RWPE1 (cell line): ENCODE measurements at regions not wholly inside any gene's neighbourhood (a gene's known extent, or its start where the extent isn't known, plus 50 kb on each side); places are given as distances from the start of the nearest gene placed in this dataset.

ENCODE experiments used
- CTCF ChIA-PET: fragments of 350-600 bp; sonication (Branson Sonifier 250); formaldehyde crosslinking; extraction: SDS; loops from one replicate; lab custom pipeline; 2021; lab: Yijun Ruan, JAX
- POLR2A ChIA-PET: fragments of 400-600 bp; formaldehyde crosslinking; extraction: SDS; loops from one replicate; lab custom pipeline; 2020; ENCODE audit warnings: antibody characterized with exemption; ENCODE audit not compliant: low non-redundant PET; lab: Yijun Ruan, JAX
- DNase-seq: peaks from one replicate; pipeline ENCODE4 v3.0.0; 2012; ENCODE audit warnings: low spot score
- H3K27ac ChIP-seq: fragments of 450-650 bp; 2 replicates; pipeline ENCODE4 v1.5.1; 2017
- TF ChIP-seq, protein P1 (sequence below): fragments of 450-650 bp; conservative IDR thresholded peaks from 2 replicates; pipeline ENCODE4 v1.5.1; 2017; ENCODE audit warnings: low read depth, mild to moderate bottlenecking

DNA sequence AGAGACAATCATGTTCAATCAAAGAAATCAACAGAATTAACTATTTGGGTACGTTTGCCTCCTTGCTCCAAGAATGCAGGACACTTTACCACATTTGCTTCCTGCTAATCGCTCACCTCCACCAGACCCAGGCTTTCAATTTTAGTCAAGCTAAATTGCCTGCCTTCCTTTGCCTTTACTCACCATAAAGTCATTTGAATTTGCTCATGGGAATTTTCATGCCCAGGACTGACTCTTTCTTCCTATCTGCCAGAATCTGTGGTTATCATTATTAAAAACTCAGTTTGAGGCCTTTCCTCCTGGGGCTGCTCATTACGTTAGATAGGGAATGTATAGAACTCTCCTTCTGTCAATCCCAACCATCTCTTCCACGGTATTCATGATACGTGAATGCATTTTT, 1935.3 kb upstream of the WWC1 start:
- ChIA-PET CTCF (no interaction called here), POLR2A (no interaction called here)
- H3K27ac ChIP-seq: no peak overlapping the region
- no peak for DNase-seq
- TF ChIP-seq, protein P1, sequence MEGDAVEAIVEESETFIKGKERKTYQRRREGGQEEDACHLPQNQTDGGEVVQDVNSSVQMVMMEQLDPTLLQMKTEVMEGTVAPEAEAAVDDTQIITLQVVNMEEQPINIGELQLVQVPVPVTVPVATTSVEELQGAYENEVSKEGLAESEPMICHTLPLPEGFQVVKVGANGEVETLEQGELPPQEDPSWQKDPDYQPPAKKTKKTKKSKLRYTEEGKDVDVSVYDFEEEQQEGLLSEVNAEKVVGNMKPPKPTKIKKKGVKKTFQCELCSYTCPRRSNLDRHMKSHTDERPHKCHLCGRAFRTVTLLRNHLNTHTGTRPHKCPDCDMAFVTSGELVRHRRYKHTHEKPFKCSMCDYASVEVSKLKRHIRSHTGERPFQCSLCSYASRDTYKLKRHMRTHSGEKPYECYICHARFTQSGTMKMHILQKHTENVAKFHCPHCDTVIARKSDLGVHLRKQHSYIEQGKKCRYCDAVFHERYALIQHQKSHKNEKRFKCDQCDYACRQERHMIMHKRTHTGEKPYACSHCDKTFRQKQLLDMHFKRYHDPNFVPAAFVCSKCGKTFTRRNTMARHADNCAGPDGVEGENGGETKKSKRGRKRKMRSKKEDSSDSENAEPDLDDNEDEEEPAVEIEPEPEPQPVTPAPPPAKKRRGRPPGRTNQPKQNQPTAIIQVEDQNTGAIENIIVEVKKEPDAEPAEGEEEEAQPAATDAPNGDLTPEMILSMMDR: no peak

DNA sequence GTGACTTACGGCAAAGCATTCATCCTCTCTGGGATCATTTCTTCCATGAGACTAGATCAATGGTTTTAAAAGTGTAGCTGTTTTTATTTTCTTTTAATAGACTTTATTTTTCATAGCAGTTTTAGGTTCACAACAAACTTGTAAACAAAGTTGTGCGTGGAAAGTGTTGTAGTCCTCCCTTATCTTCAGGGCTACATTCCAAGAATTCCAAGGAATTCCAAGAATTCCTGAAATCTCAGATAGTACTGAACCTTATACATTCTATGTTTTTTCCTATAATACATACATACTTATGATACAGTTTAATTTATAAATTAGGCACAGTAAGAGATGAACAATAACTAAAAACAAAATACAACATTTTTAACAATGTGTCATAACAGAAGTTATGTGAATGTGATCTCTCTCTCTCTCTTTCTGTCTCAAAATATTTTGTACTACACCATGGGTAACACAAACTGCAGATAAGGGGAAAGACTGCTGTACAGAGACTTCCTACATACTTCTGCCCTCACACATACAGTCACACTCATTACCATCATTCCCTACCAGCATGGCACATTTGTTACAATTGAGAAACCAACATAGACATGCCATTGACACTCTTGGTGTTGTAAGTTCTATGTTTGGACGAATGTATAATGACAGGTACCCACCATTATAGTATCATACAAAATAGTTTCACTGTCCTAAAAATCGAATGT, 1933.2 kb upstream of the WWC1 start:
- ChIA-PET CTCF (no interaction called here), POLR2A (no interaction called here)
- no peak for DNase-seq
- H3K27ac ChIP-seq: no peak overlapping the region
- TF ChIP-seq, protein P1: no peak

DNA sequence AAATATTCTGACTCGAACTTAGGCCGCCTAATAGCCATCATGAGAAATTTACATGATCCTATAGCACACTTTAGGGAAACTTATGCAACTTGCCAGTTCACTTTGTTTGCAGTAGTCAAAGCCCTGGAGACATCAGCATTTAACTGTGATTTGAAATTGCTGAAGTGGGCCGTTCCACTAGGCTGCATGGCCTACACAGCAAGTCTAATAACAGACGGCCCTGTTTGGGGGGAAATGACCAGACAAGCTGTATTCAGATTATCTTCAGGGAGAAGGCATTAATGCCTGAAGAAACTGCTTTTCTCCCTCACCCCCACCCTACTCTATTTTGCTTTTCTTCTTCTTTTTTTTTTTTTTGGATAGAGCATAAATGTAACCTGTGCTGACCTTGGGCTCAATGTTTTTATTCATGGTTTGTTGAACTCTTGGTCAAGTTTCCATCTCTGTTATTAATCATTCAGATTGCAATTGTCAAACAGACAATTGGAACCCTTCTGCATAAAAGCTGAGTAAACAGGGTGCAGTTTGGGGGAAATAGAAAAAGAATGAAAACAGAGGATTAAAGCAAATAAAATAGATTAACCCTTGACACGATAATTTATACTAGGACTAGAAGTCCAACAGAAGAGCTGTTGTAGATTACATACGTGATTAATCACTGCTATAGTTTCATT, 1928.2 kb upstream of the WWC1 start:
- ChIA-PET POLR2A (no interaction called here), CTCF (no interaction called here)
- no peak overlapping the region for H3K27ac ChIP-seq

DNA sequence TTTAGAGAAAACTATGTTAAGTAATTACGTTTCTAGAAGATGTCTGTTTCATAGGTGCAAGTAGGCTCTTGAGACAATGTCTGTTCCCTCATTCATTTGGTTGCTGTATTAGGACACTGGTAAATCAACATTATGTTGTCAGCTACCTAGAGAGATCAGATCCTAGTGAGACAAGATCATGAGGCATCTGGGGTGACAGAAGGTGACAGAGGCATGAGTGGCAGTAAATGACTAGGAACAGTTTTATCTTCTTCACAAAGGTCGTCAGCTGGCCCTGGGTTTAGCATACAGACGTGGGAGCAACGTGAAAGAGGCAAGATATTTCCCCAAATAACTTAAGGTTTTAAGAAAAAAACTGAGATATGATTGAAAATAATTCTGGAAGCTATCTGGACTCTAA, 1926.3 kb upstream of the WWC1 start:
- CTCF ChIA-PET: no interaction called here
- POLR2A ChIA-PET: no interaction called here

More for the DNA sequence above, 1928.2 kb upstream of the WWC1 start:
- DNase-seq: no peak
- TF ChIP-seq, protein P1: no peak

DNA sequence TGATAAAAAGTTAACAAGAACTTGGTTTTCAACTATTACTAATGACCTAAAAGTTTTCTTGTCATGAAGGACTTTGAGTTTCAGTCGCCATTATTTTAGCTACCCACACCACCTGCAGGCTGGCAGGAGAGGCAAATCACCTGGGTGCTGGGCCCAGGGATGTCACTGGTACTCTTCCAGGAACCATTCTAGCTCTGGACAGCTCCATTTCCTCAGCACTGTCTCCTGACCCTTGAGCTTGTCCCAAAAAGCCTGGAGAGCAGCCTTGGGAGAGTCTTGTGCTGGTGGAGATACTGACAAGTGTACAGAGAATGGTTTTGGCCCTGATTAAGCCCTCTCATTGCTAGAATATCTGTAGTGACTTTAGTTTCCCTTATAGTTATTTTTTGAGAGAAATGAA, 1924.1 kb upstream of the WWC1 start:
- TF ChIP-seq, protein P1: no peak
- H3K27ac ChIP-seq: no peak overlapping the region
- no peak for DNase-seq
- POLR2A ChIA-PET: no interaction called here
- CTCF ChIA-PET: interaction anchor here (0.6 kb wide), 2 partner anchors 13 to 19 kb away, joined by 3 read pairs; no protein-coding TSS in a partner anchor

More for the DNA sequence above, 1926.3 kb upstream of the WWC1 start:
- no peak for DNase-seq
- no peak overlapping the region for H3K27ac ChIP-seq
- TF ChIP-seq, protein P1: no peak

DNA sequence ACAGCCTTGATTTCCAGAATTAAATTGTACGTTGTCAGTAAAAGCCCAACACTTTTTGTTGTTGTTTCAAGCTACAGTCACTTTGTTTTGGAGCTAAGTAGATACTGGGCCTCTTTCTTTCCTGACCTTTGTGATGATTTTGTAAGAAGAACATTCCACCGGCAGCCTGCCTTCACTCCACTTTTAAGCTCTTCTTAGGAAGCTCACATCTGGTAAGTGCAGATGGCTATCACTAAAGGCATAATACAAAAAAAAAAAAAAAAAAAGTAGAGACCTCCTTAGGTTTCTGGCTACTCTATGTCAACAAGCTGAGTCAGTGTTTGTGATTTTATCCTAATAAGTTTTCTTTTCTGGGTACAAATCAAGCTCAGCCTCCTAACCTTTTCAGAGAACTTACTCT, 1922.1 kb upstream of the WWC1 start:
- ChIA-PET CTCF (interaction anchor here (0.6 kb wide), 1 partner anchor 29 kb away, joined by 4 read pairs; no protein-coding TSS in a partner anchor), POLR2A (no interaction called here)
- no peak overlapping the region for H3K27ac ChIP-seq
- DNase-seq: no peak
- TF ChIP-seq, protein P1: no peak
